Stomach smooth muscle (tissue), 2 donors: ENCODE measurements at regions not wholly inside any gene's neighbourhood (a gene's known extent, or its start where the extent isn't known, plus 50 kb on each side); places are given as distances from the start of the nearest gene placed in this dataset.
A peak's percentile ranks its signal among the peaks of the same experiment; 100 is the strongest.
"Not testable (repeated sequence)": the region's sequence is repeated elsewhere in the genome, so short reads cannot be mapped to it uniquely, and the experiment has no call there.

Experiments used
- H3K27ac ChIP-seq: one replicate; pipeline ENCODE4 v1.7.0; 2013; ENCODE audit warnings: mild to moderate bottlenecking, low read length, inconsistent platforms
- H3K27me3 ChIP-seq, 2 donors: one replicate each; pipeline ENCODE4 v1.7.0; 2013; ENCODE audit warnings: low read length in 2 of 2; ENCODE audit not compliant: insufficient read depth in 2 of 2, control insufficient read depth in 1 of 2
- H3K36me3 ChIP-seq, 2 donors: one replicate each; pipeline ENCODE4 v1.7.0; 2013; ENCODE audit warnings: low read length in 2 of 2; ENCODE audit not compliant: control insufficient read depth in 2 of 2, insufficient read depth in 2 of 2
- H3K4me1 ChIP-seq: one replicate; pipeline ENCODE4 v1.7.0; 2013; ENCODE audit warnings: low read length; ENCODE audit not compliant: control insufficient read depth, insufficient read depth
- H3K4me3 ChIP-seq, 2 donors: one replicate each; pipeline ENCODE4 v1.7.0; 2013; ENCODE audit warnings: low read length in 2 of 2
- H3K9ac ChIP-seq, 2 donors: one replicate each; pipeline ENCODE4 v1.7.0; 2013; ENCODE audit warnings: low read length in 2 of 2, mild to moderate bottlenecking in 1 of 2
- H3K9me3 ChIP-seq, 2 donors: one replicate each; pipeline ENCODE4 v1.7.0; 2013; ENCODE audit warnings: low read length in 2 of 2; ENCODE audit not compliant: control insufficient read depth in 2 of 2
- donor health status: healthy.
- donor health status: Pancreatic carcinoma.

DNA sequence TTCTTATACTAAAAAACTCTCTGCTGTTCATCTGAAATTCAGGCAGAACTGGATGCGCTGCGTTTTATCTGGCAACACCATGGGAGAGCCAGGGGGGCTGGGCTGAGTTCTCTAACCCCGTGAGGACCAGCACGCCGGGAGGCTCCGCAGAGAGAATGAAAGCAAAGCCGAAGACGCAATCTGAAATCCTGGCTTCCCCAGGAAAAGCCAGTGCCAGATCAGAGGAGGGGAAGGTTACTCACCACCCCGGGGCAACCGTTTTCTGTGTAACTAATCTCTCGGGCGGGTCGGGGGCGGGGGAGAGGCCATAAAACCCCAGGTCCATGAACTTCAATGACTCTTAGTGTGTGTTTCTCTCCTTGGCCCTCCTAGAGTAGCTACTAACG is 99.4 kb downstream of the SHANK2 start:
- no peaks in the 10 kb centered on the region for H3K36me3 ChIP-seq
- no peaks in the 10 kb centered on the region for H3K4me1 ChIP-seq
- no peaks in the 10 kb centered on the region for H3K27me3 ChIP-seq
- no peak overlapping the region for H3K27ac ChIP-seq
- H3K9ac ChIP-seq, result no peak overlapping the region
- peak overlapping the region in 1 of 2 donors; percentile 35 for H3K4me3 ChIP-seq
- peaks cover 0 to 8% of the 10 kb centered on the region in 2 donors for H3K9me3 ChIP-seq

DNA sequence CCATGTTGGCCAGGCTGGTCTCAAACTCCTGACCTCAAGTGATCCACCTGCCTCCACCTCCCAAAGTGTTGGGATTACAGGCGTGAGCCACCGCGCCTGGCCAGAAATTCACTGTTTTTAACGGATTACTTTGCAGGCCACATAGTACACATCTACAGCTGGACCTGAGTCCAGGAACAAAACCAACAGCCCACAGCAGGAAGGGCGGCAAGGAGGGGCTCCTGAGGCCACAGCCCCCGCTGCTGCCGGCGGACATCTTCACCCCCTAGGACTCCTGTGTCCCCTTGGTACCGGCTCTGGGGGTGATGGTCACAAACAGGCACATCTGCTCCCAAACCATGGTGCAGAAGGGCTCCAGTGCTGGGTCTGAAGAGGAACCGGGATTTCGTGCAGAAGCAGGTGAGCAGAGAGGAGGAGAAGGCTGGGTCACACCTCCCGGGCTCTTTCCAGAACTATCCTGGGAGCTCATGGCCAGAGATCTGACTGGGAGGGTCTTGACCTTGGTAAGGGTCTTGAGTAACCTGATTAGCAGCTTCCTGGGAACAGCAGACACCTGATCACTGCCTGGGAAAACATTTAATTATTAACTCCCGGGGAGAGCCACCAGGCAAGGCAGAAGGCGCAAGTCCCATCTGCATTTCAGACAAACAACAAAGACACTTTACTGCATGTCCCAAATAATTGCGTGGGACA is 99.9 kb downstream of the SHANK2 start:
- not testable (repeated sequence) for H3K27me3 ChIP-seq, H3K4me1 ChIP-seq, H3K27ac ChIP-seq, H3K9ac ChIP-seq, H3K36me3 ChIP-seq, H3K9me3 ChIP-seq
- H3K4me3 ChIP-seq, result peak overlapping the region in 1 of 2 donors; percentile 35

DNA sequence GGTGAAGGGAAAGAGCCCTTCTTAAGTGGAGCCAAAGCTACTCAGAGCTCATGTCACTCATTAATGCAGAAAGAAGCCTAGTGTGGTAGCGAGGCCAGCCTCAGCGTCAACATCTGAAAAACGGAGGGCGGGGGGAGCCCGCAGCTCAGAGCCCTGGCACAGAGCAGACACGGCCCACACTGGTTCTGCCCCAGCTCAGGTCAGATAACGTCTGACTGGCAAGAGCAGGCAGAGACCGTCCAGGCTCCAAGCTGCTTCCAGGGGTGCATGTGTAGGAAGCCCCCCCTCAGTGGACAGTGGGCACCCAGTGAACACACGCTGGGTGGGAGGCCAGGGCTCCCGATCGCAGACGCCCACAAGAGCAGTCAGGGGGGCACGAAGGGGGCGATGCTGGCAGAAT is 100.8 kb downstream of the SHANK2 start:
- Histone ChIP-seq H3K9me3 (peaks cover 0 to 8% of the 10 kb centered on the region in 2 donors), H3K4me3 (no peak overlapping the region), H3K27me3 (no peaks in the 10 kb centered on the region), H3K9ac (no peak overlapping the region), H3K27ac (no peak overlapping the region), H3K36me3 (no peaks in the 10 kb centered on the region), H3K4me1 (no peaks in the 10 kb centered on the region)

DNA sequence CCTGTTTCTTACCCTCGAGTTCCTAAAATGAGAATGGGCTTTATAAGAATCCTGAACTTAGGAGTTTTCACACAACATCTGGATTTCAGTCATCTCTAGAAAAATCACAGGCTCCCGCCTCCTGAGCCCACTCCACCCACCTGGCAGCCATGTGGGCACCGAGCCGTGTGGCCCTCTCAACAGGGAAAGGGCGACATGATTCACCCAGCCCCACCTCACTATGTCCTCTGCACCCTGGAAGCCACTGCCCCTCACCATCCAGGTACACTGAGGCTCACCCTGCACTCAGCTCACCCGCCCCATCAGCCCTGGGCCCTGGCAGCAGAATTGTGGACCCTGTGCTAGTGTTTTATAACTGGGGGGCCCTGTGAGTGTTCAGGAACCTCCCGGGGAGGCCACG is 101.5 kb downstream of the SHANK2 start:
- Histone ChIP-seq H3K4me3 (no peak overlapping the region), H3K4me1 (no peaks in the 10 kb centered on the region), H3K27me3 (no peaks in the 10 kb centered on the region), H3K9me3 (peaks cover 0 to 8% of the 10 kb centered on the region in 2 donors), H3K27ac (no peak overlapping the region), H3K9ac (no peak overlapping the region), H3K36me3 (no peaks in the 10 kb centered on the region)

DNA sequence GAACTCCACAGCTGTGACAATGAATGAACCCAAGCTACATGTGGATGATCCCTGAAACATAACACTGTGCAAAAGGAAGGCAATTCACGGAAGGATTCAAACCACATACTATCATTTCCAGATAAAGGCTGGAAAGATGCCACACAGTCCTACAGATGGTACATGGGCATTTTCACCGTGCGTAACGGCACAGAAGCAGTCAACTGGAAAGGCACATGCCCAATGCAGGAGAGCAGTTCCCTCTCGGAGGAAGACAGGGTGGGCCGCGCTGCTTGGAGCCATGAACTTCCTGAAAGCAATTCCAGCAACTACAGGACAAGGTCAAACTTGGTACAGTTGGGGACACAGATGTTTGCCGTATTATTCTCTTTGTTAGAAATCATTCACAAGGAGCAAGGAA is 103.7 kb downstream of the SHANK2 start:
- Histone ChIP-seq H3K4me3 (no peak overlapping the region), H3K27me3 (no peaks in the 10 kb centered on the region)

DNA sequence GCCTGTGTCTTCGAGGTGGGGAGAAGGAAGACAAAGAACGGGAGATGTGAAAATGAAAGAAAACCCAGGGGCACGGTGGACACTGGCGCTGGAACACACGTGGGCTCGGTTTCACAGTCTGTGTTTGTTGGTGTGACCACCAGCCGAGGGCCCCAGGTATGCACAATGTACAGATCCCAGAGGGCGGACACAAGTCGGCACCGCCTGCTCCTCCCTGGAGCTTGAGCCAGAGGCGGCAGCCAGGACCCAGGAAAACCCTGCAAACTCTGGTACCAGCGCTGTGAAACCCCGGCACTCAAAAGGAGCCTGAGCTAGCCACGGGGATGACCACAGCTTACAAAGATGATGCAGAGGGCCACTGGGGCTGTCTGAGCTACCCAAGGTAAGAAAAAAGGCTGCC is 105.0 kb downstream of the SHANK2 start:
- H3K36me3 ChIP-seq, result no peaks in the 10 kb centered on the region
- H3K9me3 ChIP-seq, result peaks cover 0 to 11% of the 10 kb centered on the region in 2 donors
- no peak overlapping the region for H3K27ac ChIP-seq
- no peak overlapping the region for H3K4me3 ChIP-seq
- no peaks in the 10 kb centered on the region for H3K27me3 ChIP-seq
- H3K4me1 ChIP-seq, result no peaks in the 10 kb centered on the region
- H3K9ac ChIP-seq, result no peak overlapping the region

More for the DNA sequence above, 103.7 kb downstream of the SHANK2 start:
- Histone ChIP-seq H3K27ac (no peak overlapping the region), H3K4me1 (no peaks in the 10 kb centered on the region), H3K9me3 (peaks cover 0 to 11% of the 10 kb centered on the region in 2 donors), H3K36me3 (no peaks in the 10 kb centered on the region), H3K9ac (no peak overlapping the region)

DNA sequence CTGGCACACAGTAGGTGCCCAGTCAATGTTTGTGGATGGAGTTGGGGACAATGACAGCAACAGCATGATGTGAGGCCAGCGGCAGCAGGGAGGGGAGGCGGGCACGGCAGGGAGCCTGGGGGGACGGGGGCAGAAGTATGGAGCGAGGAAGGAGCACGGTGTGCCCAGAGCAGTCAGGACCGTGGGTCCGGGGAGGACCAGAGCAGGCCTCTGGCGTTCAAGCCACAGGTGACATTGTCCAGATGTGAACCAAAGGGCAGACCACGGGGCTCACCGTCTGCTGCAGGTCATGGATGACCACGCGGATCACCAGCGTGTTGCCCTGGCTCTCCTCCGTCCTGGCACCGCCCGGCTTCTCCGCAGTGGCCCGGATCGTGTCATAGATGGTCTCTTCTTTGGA is 105.5 kb downstream of the SHANK2 start:
- Histone ChIP-seq H3K9ac (no peak overlapping the region), H3K27ac (no peak overlapping the region), H3K4me3 (no peak overlapping the region), H3K27me3 (no peaks in the 10 kb centered on the region), H3K9me3 (peaks cover 0 to 11% of the 10 kb centered on the region in 2 donors), H3K4me1 (no peaks in the 10 kb centered on the region), H3K36me3 (no peaks in the 10 kb centered on the region)

DNA sequence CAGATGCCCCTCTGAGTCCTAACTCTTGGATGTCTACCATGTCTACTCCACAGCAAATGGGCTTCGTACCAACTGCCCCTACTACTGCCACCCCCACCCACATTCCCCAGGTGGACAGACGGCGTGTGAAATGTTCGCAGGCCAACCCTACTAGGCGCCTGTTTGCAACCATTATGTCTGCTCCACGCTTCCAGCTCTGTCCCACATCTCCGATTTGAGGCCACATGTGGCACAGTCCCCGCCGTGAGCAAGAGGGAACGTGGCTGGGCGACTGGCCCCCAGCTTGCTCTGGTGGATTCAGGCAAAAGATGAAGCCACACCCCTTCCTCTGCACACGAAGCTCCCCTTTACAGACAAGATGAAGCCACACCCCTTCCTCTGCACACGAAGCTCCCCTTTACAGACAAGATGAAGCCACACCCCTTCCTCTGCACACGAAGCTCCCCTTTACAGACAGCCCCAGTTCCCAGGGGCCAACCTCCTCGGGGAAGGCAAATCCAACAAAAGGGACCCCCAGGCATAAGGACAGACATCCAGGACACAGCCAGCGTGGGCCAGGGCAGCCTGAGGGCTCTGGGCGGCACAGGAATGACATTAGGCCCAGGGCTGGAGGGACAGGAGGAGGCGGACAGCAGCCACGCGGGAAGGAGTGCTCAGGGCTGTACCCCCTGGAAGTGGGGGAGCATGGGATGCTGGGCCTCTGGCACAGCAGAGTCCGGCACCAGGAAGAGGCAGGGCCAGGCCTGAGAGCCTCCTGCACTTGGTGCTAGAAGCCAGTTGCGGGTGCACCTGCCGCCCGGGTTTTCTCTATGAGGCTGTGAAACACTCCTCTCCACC is 106.2 kb downstream of the SHANK2 start:
- Histone ChIP-seq H3K36me3 (no peaks in the 10 kb centered on the region), H3K4me1 (no peaks in the 10 kb centered on the region), H3K27me3 (no peaks in the 10 kb centered on the region), H3K4me3 (no peak overlapping the region), H3K27ac (no peak overlapping the region), H3K9ac (no peak overlapping the region), H3K9me3 (peaks cover 0 to 11% of the 10 kb centered on the region in 2 donors)

DNA sequence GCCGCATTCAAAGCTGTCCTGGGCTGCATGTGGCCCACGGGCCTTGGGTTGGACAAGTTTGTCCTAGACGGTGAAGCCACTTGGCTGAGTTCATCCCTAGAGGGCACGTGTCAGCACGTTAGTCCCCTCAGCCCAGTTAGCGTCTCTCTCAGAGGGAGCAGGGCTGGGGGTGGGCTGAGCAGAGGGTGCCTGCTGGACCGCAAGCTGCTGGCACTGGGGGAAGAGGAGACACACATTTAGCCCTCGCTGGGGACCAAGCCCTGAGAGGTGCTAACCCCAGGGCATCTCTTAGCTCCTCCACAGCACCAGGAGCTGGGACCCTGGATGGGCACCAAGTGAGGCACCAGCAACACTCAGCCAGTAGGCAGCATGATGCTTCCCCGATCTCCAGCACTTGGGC is 107.0 kb downstream of the SHANK2 start:
- H3K27me3 ChIP-seq, result no peaks in the 10 kb centered on the region
- H3K36me3 ChIP-seq, result no peaks in the 10 kb centered on the region
- no peak overlapping the region for H3K27ac ChIP-seq
- H3K4me3 ChIP-seq, result no peak overlapping the region
- peaks cover 0 to 6% of the 10 kb centered on the region in 2 donors for H3K9me3 ChIP-seq
- H3K9ac ChIP-seq, result no peak overlapping the region
- H3K4me1 ChIP-seq, result no peaks in the 10 kb centered on the region

DNA sequence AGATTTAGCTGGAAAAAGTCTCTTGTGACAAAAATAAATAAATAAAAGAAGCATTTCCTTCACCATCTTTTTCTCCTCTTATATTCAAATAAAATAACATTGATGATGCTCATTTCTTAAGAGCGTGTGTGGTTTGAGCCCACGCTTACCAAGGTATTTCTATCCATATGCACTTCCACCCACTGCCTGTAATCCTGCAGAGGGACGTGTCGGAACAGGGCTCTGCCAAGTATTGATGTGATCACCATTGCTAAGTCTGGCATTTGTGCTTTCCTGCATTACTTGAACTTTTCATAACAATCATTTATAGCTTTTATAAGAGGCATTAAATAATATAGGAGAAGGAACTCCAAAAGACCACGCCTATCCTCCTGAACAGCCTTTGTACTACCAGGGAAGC is 107.6 kb downstream of the SHANK2 start:
- no peak overlapping the region for H3K9ac ChIP-seq
- no peaks in the 10 kb centered on the region for H3K27me3 ChIP-seq
- H3K9me3 ChIP-seq, result peaks cover 0 to 5% of the 10 kb centered on the region in 2 donors
- H3K4me1 ChIP-seq, result peaks cover under 1% of the 10 kb centered on the region
- H3K4me3 ChIP-seq, result no peak overlapping the region
- no peaks in the 10 kb centered on the region for H3K36me3 ChIP-seq
- no peak overlapping the region for H3K27ac ChIP-seq

DNA sequence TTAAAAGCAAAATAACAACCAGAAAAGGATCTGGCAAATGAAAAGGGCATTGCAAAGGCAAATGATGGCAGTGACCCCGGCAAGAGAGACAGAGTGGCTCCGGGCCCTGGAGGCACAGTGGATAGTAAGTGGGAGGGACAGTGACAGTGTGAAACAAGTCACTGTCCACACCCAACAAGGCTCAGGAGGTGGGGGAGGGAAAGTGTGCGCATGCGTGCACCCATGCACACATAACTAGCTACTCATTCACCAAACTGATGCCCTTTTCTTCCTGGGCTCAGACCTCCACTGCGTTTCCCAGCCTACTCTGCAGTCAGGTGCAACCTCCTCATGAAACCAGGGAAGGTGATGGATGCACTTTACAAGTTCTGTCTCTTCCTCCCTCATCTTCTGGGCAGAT is 108.4 kb downstream of the SHANK2 start:
- H3K27me3 ChIP-seq, result no peaks in the 10 kb centered on the region
- no peak overlapping the region for H3K9ac ChIP-seq
- peaks cover 3% of the 10 kb centered on the region for H3K4me1 ChIP-seq
- H3K4me3 ChIP-seq, result no peak overlapping the region
- no peak overlapping the region for H3K27ac ChIP-seq
- no peaks in the 10 kb centered on the region for H3K36me3 ChIP-seq
- peaks cover 0 to 5% of the 10 kb centered on the region in 2 donors for H3K9me3 ChIP-seq
